ENCODE measurements at regions not wholly inside any gene's neighbourhood (a gene's known extent, or its start where the extent isn't known, plus 50 kb on each side); places are given as distances from the start of the nearest gene placed in this dataset.
"Not testable (repeated sequence)": the region's sequence is repeated elsewhere in the genome, so short reads cannot be mapped to it uniquely, and the experiment has no call there.

DNA sequence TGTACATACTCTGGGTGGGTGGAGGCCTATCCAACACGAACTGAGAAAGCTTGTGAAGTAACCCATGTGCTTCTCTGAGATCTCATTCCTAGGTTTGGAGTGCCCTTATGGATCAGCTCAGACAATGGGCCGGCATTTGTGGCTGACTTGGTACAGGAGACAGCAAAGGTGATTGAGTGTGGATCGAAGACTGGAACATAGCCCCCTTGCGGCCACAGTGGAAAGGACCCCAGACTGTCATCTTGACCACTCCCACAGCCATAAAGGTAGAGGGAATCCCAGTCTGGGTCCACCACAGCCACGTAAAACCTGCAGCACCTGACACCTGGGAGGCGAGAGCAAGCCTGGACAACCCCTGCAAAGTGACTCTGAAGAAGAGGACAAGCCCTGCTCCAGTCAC is 598.0 kb upstream of the AADAT start:
- H3K9me2 ChIP-seq (replicated peaks; ENCODE audit: insufficient read depth, low read length), result no peaks in the 10 kb centered on the region
- H3K27me3 ChIP-seq (replicated peaks; ENCODE audit: insufficient read depth, low read length), result no peaks in the 10 kb centered on the region
- no peak for DNase-seq
- H3K4me2 ChIP-seq (ENCODE audit: low read depth, low read length), result no peak overlapping the region
- H3K4me1 ChIP-seq (ENCODE audit: low read length), result no peaks in the 10 kb centered on the region
- no peaks in the 10 kb centered on the region for H3F3A ChIP-seq (ENCODE audit: insufficient read depth, low read length)
- TF ChIP-seq, protein P1, sequence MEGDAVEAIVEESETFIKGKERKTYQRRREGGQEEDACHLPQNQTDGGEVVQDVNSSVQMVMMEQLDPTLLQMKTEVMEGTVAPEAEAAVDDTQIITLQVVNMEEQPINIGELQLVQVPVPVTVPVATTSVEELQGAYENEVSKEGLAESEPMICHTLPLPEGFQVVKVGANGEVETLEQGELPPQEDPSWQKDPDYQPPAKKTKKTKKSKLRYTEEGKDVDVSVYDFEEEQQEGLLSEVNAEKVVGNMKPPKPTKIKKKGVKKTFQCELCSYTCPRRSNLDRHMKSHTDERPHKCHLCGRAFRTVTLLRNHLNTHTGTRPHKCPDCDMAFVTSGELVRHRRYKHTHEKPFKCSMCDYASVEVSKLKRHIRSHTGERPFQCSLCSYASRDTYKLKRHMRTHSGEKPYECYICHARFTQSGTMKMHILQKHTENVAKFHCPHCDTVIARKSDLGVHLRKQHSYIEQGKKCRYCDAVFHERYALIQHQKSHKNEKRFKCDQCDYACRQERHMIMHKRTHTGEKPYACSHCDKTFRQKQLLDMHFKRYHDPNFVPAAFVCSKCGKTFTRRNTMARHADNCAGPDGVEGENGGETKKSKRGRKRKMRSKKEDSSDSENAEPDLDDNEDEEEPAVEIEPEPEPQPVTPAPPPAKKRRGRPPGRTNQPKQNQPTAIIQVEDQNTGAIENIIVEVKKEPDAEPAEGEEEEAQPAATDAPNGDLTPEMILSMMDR (IDR thresholded peaks at IDR 0.05; ENCODE audit: low read length), result no peak
- TF ChIP-seq EZH2 (optimal IDR thresholded peaks at IDR 0.05; ENCODE audit: low read depth, low read length) (no peak), EZH2phosphoT487 (IDR thresholded peaks at IDR 0.05; ENCODE audit: low read length) (no peak)
- no peaks in the 10 kb centered on the region for H4K20me1 ChIP-seq (ENCODE audit: insufficient read depth, low read length)
- no peak overlapping the region for H3K4me3 ChIP-seq (ENCODE audit: low read length)
- no peak overlapping the region for H2AFZ ChIP-seq (ENCODE audit: low read length)
- H3K27ac ChIP-seq (ENCODE audit: low read length), result no peak overlapping the region
- no peak overlapping the region for H3K9ac ChIP-seq (ENCODE audit: low read length)
- H3K79me2 ChIP-seq (ENCODE audit: low read length), result no peaks in the 10 kb centered on the region
- H3K36me3 ChIP-seq (replicated peaks; ENCODE audit: insufficient read depth, low read length), result no peaks in the 10 kb centered on the region
- H3K9me3 ChIP-seq (replicated peaks; ENCODE audit: insufficient read depth, low read length), result no peaks in the 10 kb centered on the region

DNA sequence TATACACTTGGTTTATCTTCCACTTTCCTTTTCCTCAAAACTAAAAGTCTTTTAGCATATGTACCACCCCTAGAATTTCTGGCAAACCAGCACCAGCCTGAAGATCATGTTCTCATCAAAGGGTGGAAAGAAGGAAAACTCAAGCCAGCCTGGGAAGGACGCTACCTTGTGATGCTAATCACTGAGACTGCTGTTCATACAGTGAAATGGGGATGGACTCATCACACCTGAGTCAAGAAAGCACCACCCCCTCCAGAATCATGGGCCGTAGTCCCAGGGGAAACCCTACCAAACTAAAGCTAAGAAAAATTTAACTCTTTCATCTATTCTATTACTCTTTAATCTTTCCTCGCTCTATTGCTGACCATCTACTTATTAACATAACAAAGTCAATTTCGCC is 595.9 kb upstream of the AADAT start:
- not testable (repeated sequence) for H3K27me3 ChIP-seq (replicated peaks; ENCODE audit: insufficient read depth, low read length); H3K4me3 ChIP-seq (ENCODE audit: low read length); H4K20me1 ChIP-seq (ENCODE audit: insufficient read depth, low read length); H3K36me3 ChIP-seq (replicated peaks; ENCODE audit: insufficient read depth, low read length); H3K9ac ChIP-seq (ENCODE audit: low read length); H3K9me2 ChIP-seq (replicated peaks; ENCODE audit: insufficient read depth, low read length); H3K27ac ChIP-seq (ENCODE audit: low read length); H3K4me2 ChIP-seq (ENCODE audit: low read depth, low read length); H2AFZ ChIP-seq (ENCODE audit: low read length); H3K4me1 ChIP-seq (ENCODE audit: low read length); H3K79me2 ChIP-seq (ENCODE audit: low read length); H3K9me3 ChIP-seq (replicated peaks; ENCODE audit: insufficient read depth, low read length); H3F3A ChIP-seq (ENCODE audit: insufficient read depth, low read length); DNase-seq

- no peaks in the 10 kb centered on the region for H3K9me3 ChIP-seq (replicated peaks; ENCODE audit: insufficient read depth, low read length)
- H3K4me2 ChIP-seq (ENCODE audit: low read depth, low read length), result no peak overlapping the region
- no peaks in the 10 kb centered on the region for H3K9me2 ChIP-seq (replicated peaks; ENCODE audit: insufficient read depth, low read length)
- H3K9ac ChIP-seq (ENCODE audit: low read length), result no peak overlapping the region
- H4K20me1 ChIP-seq (ENCODE audit: insufficient read depth, low read length), result no peaks in the 10 kb centered on the region
- TF ChIP-seq EZH2phosphoT487 (IDR thresholded peaks at IDR 0.05; ENCODE audit: low read length) (no peak), EZH2 (optimal IDR thresholded peaks at IDR 0.05; ENCODE audit: low read depth, low read length) (no peak)
- TF ChIP-seq, protein P1 (IDR thresholded peaks at IDR 0.05; ENCODE audit: low read length), result no peak
- no peak for DNase-seq
- no peaks in the 10 kb centered on the region for H3F3A ChIP-seq (ENCODE audit: insufficient read depth, low read length)
- no peak overlapping the region for H3K27ac ChIP-seq (ENCODE audit: low read length)
- H3K36me3 ChIP-seq (replicated peaks; ENCODE audit: insufficient read depth, low read length), result no peaks in the 10 kb centered on the region
- H3K4me1 ChIP-seq (ENCODE audit: low read length), result no peaks in the 10 kb centered on the region
- H3K4me3 ChIP-seq (ENCODE audit: low read length), result no peak overlapping the region
- no peaks in the 10 kb centered on the region for H3K27me3 ChIP-seq (replicated peaks; ENCODE audit: insufficient read depth, low read length)
- no peak overlapping the region for H2AFZ ChIP-seq (ENCODE audit: low read length)
- H3K79me2 ChIP-seq (ENCODE audit: low read length), result no peaks in the 10 kb centered on the region
Observed at GRCh38 chr4:170682558-170683294, 593.0 kb upstream of the AADAT start.

- H3K27ac ChIP-seq (ENCODE audit: low read length); H3F3A ChIP-seq (ENCODE audit: insufficient read depth, low read length); H3K27me3 ChIP-seq (replicated peaks; ENCODE audit: insufficient read depth, low read length); H3K36me3 ChIP-seq (replicated peaks; ENCODE audit: insufficient read depth, low read length); H3K9ac ChIP-seq (ENCODE audit: low read length); H3K79me2 ChIP-seq (ENCODE audit: low read length); H4K20me1 ChIP-seq (ENCODE audit: insufficient read depth, low read length); H3K4me2 ChIP-seq (ENCODE audit: low read depth, low read length); H2AFZ ChIP-seq (ENCODE audit: low read length); H3K4me1 ChIP-seq (ENCODE audit: low read length); DNase-seq; H3K9me3 ChIP-seq (replicated peaks; ENCODE audit: insufficient read depth, low read length); H3K9me2 ChIP-seq (replicated peaks; ENCODE audit: insufficient read depth, low read length); H3K4me3 ChIP-seq (ENCODE audit: low read length): not testable (repeated sequence)
Observed at GRCh38 chr4:170682087-170682486, 592.3 kb upstream of the AADAT start.
